Activated naive CD4-positive, alpha-beta T cell treated with anti-CD3 and anti-CD28 coated beads, Interleukin-2, amount 10 ng/mL, durations not matched to agents 7 days and 5 days (primary cell): ENCODE measurements at regions not wholly inside any gene's neighbourhood (a gene's known extent, or its start where the extent isn't known, plus 50 kb on each side); places are given as distances from the start of the nearest gene placed in this dataset.

ENCODE experiments used
- CTCF ChIA-PET: fragments of 350-600 bp; sonication (Branson Sonifier 250); formaldehyde crosslinking; loops from one replicate; lab custom pipeline; 2021; ENCODE audit warnings: antibody characterized with exemption; lab: Charles Lee
- DNase-seq: peaks from one replicate; pipeline ENCODE4 v3.0.0-alpha.2; 2020
- H3K27ac Mint-ChIP-seq: one replicate; pipeline ENCODE4 v1.8.0; 2021; ENCODE audit warnings: mild to moderate bottlenecking, moderate library complexity, mixed read lengths
- H3K27me3 Mint-ChIP-seq: one replicate; pipeline ENCODE4 v1.8.0; 2021; ENCODE audit warnings: mild to moderate bottlenecking, mixed read lengths
- H3K36me3 Mint-ChIP-seq: one replicate; pipeline ENCODE4 v1.8.0; 2021; ENCODE audit warnings: mixed read lengths
- H3K4me1 Mint-ChIP-seq: one replicate; pipeline ENCODE4 v1.8.0; 2021; ENCODE audit warnings: mixed read lengths
- H3K4me3 Mint-ChIP-seq: one replicate; pipeline ENCODE4 v1.8.0; 2021; ENCODE audit warnings: mild to moderate bottlenecking, moderate library complexity, mixed read lengths
- H3K9me3 Mint-ChIP-seq: one replicate; pipeline ENCODE4 v1.8.0; 2021; ENCODE audit warnings: mixed read lengths

- H3K9me3 Mint-ChIP-seq = no peaks in the 10 kb centered on the region
- CTCF ChIA-PET = interaction anchor here (0.6 kb wide), 1 partner anchor 455 kb away, joined by 3 read pairs; no protein-coding TSS in a partner anchor
These were observed 77.6 kb upstream of the SLC35F4 start for GRCh38 chr14:57943541-57943940.

DNA sequence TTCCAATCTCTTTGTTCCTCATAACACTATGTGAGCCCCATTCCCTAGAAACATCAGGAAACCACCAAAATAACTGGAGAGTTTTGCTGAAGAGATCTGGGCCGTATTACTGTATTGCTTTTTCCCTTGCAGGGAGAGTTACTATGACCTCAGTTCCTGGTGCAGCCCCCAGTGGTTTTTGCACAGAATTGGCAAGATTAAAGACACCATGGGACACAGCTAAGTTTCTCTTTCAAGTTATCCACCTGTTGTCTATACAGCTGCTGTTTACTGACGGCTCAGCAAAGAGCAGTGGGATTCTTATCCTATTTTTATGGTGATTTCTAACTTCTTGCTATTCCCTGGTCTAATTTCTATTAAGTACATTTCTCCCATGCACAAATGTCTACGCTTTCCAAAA lies 77.1 kb upstream of the SLC35F4 start:
- Mint-ChIP-seq H3K9me3 (no peaks in the 10 kb centered on the region), H3K36me3 (no peaks in the 10 kb centered on the region), H3K4me1 (no peaks in the 10 kb centered on the region), H3K4me3 (no peak overlapping the region), H3K27ac (no peak overlapping the region), H3K27me3 (no peaks in the 10 kb centered on the region)
- CTCF ChIA-PET = no interaction called here
- DNase-seq = no peak

More at GRCh38 chr14:57943541-57943940, 77.6 kb upstream of the SLC35F4 start:
- Mint-ChIP-seq H3K27ac (no peak overlapping the region), H3K4me1 (no peaks in the 10 kb centered on the region), H3K27me3 (no peaks in the 10 kb centered on the region), H3K4me3 (no peak overlapping the region), H3K36me3 (no peaks in the 10 kb centered on the region)
- DNase-seq = no peak

DNA sequence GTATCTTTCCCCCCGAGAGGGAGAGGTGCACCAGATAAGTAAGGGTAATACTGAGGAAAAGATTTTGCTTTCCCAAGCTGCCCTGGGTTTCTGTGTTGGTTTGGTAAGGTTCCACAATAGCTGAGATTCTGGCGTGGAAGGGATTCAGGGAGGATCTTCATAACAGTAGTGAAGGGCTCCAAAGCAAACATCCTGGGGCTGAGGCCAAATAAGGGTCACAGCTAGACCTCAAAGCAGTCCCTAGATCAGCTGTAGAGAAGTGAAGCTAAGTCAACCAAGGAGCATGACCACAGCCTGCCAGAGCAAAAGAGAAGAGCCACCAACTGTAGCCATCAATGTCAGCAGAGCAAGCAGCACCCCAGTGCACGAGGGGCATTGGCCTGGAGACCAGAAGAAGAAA lies 73.2 kb upstream of the SLC35F4 start:
- H3K27ac Mint-ChIP-seq = no peak overlapping the region
- no peak overlapping the region for H3K4me3 Mint-ChIP-seq
- H3K27me3 Mint-ChIP-seq = no peaks in the 10 kb centered on the region
- CTCF ChIA-PET = no interaction called here
- no peaks in the 10 kb centered on the region for H3K36me3 Mint-ChIP-seq
- DNase-seq = no peak
- no peaks in the 10 kb centered on the region for H3K4me1 Mint-ChIP-seq
- no peaks in the 10 kb centered on the region for H3K9me3 Mint-ChIP-seq

GRCh38 chr14:57938533-57938932 lies 72.6 kb upstream of the SLC35F4 start:
- Mint-ChIP-seq H3K36me3 (no peaks in the 10 kb centered on the region), H3K27ac (no peak overlapping the region), H3K4me3 (no peak overlapping the region), H3K27me3 (no peaks in the 10 kb centered on the region), H3K4me1 (no peaks in the 10 kb centered on the region), H3K9me3 (no peaks in the 10 kb centered on the region)
- CTCF ChIA-PET = no interaction called here
- no peak for DNase-seq

DNA sequence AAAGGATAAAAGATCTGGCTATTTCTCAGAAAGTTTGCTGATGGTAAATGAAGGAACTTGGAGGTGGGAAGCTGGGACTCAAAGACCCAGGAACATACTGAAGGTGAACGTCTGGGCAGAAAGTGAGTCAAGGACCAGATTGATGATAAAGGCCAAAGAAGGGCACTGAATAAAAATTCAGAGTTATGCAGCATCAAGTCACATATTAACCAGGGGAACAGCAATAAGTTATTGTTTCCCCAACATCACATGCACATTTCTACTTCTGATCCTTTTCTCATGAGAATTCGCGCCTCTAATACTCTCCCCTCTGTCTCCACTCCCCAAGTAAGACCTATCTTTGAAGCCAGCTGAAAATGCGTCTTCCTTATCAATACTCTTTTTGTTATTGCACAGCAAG lies 71.8 kb upstream of the SLC35F4 start:
- no peak for DNase-seq
- H3K4me1 Mint-ChIP-seq = no peaks in the 10 kb centered on the region
- no peak overlapping the region for H3K4me3 Mint-ChIP-seq
- CTCF ChIA-PET = no interaction called here
- H3K27ac Mint-ChIP-seq = no peak overlapping the region
- no peaks in the 10 kb centered on the region for H3K36me3 Mint-ChIP-seq
- H3K27me3 Mint-ChIP-seq = no peaks in the 10 kb centered on the region
- H3K9me3 Mint-ChIP-seq = no peaks in the 10 kb centered on the region

DNA sequence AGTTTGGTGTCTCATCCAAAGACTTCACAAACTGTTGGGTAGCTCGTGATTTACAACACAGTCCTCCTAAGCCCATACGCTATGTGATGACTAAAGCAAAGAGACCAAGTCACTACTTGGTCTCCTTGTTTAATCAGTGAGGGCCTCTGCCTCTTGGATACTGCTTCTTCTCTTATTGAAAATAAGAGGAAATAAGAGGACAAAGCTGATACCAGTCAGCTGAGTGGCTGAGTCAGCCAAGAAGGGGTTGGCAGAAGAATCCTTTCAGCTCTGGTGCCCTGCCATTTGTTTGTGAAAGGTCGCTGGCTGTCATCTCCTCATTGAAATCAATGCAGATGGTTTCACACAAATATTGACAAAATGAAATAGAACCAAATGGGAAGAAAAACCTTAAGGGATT lies 67.5 kb upstream of the SLC35F4 start:
- Mint-ChIP-seq H3K27ac (no peak overlapping the region), H3K27me3 (no peaks in the 10 kb centered on the region), H3K4me3 (no peak overlapping the region), H3K36me3 (no peaks in the 10 kb centered on the region), H3K4me1 (no peaks in the 10 kb centered on the region), H3K9me3 (no peaks in the 10 kb centered on the region)
- DNase-seq = no peak
- CTCF ChIA-PET = no interaction called here

GRCh38 chr14:57930241-57930975 lies 64.5 kb upstream of the SLC35F4 start:
- H3K4me3 Mint-ChIP-seq = no peak overlapping the region
- H3K27ac Mint-ChIP-seq = no peak overlapping the region
- DNase-seq = no peak
- no peaks in the 10 kb centered on the region for H3K9me3 Mint-ChIP-seq
- CTCF ChIA-PET = no interaction called here
- no peaks in the 10 kb centered on the region for H3K27me3 Mint-ChIP-seq
- no peaks in the 10 kb centered on the region for H3K4me1 Mint-ChIP-seq
- H3K36me3 Mint-ChIP-seq = no peaks in the 10 kb centered on the region

DNA sequence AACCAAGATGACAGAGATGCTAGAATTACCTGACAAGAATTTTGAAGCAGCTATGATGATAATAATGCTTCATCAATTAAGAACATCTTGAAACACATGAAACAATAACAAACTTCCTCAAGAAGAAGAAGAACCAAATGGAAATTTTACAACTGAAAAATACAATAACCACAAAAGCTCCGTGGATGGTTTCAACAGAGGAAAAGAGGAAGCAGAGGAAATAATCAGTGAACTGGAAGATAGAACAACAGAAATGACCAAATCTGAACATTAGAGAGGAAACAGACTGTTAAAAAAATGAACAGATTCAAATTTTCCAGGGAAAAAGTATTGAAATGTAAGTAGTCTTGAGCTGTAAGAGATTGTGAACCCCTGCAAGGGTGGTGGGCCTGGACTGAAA lies 62.8 kb upstream of the SLC35F4 start:
- H3K27me3 Mint-ChIP-seq = no peaks in the 10 kb centered on the region
- no peak overlapping the region for H3K4me3 Mint-ChIP-seq
- no peak overlapping the region for H3K27ac Mint-ChIP-seq
- no peak for DNase-seq
- CTCF ChIA-PET = no interaction called here
- no peaks in the 10 kb centered on the region for H3K9me3 Mint-ChIP-seq
- no peaks in the 10 kb centered on the region for H3K4me1 Mint-ChIP-seq
- H3K36me3 Mint-ChIP-seq = no peaks in the 10 kb centered on the region

- H3K27ac Mint-ChIP-seq = no peak overlapping the region
- DNase-seq = no peak
- H3K9me3 Mint-ChIP-seq = no peaks in the 10 kb centered on the region
- no peak overlapping the region for H3K4me3 Mint-ChIP-seq
- no peaks in the 10 kb centered on the region for H3K36me3 Mint-ChIP-seq
- no peaks in the 10 kb centered on the region for H3K4me1 Mint-ChIP-seq
- H3K27me3 Mint-ChIP-seq = no peaks in the 10 kb centered on the region
- CTCF ChIA-PET = no interaction called here
These were observed 55.5 kb upstream of the SLC35F4 start for GRCh38 chr14:57921377-57921776.

DNA sequence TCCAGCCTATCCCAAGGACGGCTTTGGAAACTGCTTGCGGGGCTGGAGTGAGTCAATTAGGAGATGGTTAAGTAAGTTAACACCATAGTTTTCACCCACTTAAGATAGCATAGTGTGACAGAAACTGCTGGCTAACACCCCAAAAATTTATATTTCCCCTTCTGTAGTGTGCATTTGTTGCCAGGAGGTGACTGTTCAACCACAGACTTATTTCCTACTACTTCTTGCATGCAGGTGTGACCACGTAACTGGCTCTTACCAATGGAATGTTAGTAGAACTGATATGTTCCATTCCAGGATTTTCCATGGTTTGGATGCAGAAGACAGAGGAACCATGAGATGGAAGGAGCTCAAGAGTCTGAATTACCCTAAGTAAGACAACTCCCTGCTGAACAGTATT lies 52.9 kb upstream of the SLC35F4 start:
- no peaks in the 10 kb centered on the region for H3K4me1 Mint-ChIP-seq
- H3K27me3 Mint-ChIP-seq = no peaks in the 10 kb centered on the region
- no peaks in the 10 kb centered on the region for H3K36me3 Mint-ChIP-seq
- CTCF ChIA-PET = no interaction called here
- H3K9me3 Mint-ChIP-seq = no peaks in the 10 kb centered on the region
- no peak overlapping the region for H3K27ac Mint-ChIP-seq
- no peak for DNase-seq
- H3K4me3 Mint-ChIP-seq = no peak overlapping the region
